Activated CD8-positive, alpha-beta memory T cell treated with anti-CD3 and anti-CD28 coated beads, Interleukin-2, amount 50 U/mL, for 4 hours (primary cell): ENCODE measurements at regions not wholly inside any gene's neighbourhood (a gene's known extent, or its start where the extent isn't known, plus 50 kb on each side); places are given as distances from the start of the nearest gene placed in this dataset.

Experiments
- DNase-seq: peaks from one replicate; pipeline ENCODE4 v3.0.0-alpha.2; 2020

DNA sequence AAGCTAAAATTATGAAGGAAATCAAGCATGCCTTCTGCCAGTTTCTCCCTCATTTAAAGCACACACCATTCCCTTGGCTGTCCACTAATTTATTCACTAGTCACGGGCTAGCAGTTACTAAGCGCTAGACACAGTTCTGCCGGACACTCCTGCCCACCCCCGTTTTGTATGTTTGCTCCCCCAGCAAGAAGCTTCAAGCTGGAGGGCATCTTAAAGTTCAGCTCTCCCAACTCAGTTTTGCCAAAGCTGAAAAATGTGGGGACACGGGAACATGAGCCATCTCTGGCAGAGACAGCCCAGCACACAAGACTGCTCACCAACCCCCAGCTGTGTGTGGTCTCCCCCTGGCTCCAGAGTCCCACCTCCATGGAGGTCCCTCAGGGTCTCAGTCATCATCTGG lies 263.6 kb downstream of the BRD1 start:
- no peak for DNase-seq

- no peak for DNase-seq
Observed at GRCh38 chr22:49562685-49563249, 264.9 kb downstream of the BRD1 start.

GRCh38 chr22:49561976-49562375 lies 265.7 kb downstream of the BRD1 start:
- DNase-seq = no peak

DNA sequence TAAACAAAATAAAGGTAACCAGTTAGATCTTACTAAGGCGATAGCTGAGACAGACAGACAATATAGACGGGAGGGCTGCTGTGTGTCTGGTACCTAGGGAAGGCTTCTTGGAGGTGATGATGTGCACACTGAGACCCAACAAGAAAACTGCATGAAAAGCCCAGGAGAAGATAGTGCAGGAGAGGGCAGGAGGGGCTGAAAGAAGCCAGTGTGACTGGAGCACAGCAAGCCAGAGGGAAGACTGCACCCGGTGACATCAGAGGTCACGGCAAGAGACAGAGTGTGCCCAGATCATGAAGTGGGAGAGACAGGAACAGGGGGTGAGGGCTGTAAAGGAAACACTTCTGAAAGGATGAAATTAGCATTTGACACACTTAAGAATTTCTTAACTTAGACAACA lies 266.3 kb downstream of the BRD1 start:
- no peak for DNase-seq

DNA sequence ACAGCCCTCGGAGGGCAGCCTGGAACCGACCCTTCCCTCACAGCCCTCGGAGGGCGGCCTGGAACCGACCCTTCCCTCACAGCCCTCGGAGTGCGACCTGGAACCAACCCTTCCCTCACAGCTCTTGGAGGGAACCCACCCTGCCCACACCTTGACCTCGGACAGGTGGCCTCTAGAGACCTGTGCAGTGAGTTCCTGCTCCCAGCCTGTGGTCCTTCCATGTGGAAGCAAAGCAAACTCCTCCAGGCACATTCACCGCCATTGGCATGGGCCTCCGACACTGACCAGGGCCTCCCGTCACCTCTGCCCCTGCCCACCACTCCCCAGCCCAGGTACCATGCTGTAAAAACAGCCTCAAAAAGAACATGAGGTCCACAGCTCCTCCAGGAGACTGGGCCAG lies 272.1 kb downstream of the BRD1 start:
- no peak for DNase-seq

GRCh38 chr22:49554741-49555140 lies 272.9 kb downstream of the BRD1 start:
- no peak for DNase-seq

- DNase-seq = no peak
Observed at GRCh38 chr22:49554296-49554625, 273.4 kb downstream of the BRD1 start.

- DNase-seq = no peak
Observed at GRCh38 chr22:49553518-49554295, 274.0 kb downstream of the BRD1 start.

- no peak for DNase-seq
Observed at GRCh38 chr22:49553076-49553475, 274.6 kb downstream of the BRD1 start.

- no peak for DNase-seq
Observed at GRCh38 chr22:49551897-49552614, 275.6 kb downstream of the BRD1 start.

GRCh38 chr22:49551446-49551845 lies 276.2 kb downstream of the BRD1 start:
- no peak for DNase-seq

DNA sequence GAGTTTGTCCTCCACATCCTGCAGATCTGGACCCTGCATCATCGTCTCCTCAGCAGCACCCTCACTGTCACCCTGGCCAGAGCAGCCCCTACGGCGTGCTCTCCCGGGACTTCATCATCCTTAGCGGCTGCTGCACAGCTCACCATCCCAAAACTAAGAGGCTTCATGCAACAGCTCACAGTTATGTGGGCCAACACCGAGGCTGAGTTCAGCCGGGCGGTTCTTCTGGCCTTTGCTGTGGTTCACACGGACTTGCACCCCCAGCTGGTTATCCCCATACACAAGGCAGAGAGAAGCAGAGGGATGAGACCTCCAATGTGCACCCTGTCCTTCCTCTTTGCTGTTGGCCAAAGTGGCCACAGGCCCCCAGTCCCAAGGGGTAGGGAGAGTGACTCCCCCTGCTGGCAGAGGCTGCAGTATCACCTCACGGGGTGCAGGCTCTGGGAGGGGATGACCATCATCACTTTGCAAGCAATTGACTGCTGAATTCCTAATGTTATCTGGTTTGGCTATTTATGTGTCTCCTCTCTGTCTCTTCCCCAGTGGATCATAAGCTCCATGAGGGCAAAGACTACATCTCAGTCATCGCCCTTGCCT lies 276.8 kb downstream of the BRD1 start:
- DNase-seq = no peak

- DNase-seq = no peak
Observed at GRCh38 chr22:49550141-49550430, 277.6 kb downstream of the BRD1 start.

- DNase-seq = no peak
Observed at GRCh38 chr22:49549256-49550140, 278.2 kb downstream of the BRD1 start.

GRCh38 chr22:49548356-49549202 lies 279.1 kb downstream of the BRD1 start:
- DNase-seq = no peak

DNA sequence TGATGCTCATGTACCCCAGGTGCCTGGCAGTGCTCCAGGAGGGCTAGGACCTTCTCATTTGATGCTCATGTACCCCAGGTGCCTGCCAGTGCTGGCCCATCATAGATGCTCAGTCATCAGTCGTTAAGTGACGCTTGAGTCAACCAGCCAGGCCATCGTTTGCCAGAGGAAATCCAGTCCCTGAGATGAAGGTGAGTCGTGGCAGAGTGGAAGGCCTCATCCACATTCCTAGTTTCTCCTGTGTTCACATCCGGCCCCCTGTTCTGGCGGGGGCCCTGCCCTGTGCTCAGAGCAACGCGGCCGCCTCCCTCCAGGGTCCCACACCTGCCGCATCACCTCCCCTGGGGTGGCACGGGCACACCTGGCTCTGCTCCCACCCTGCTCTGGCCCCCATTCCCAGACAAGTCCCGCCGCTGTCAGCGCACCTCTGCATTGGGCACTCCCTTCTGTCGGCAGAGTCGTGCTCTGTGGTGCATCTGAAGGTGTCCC lies 279.9 kb downstream of the BRD1 start:
- DNase-seq = no peak

GRCh38 chr22:49546811-49547585 lies 280.7 kb downstream of the BRD1 start:
- no peak for DNase-seq

- DNase-seq = no peak
Observed at GRCh38 chr22:49545606-49546005, 282.1 kb downstream of the BRD1 start.

DNA sequence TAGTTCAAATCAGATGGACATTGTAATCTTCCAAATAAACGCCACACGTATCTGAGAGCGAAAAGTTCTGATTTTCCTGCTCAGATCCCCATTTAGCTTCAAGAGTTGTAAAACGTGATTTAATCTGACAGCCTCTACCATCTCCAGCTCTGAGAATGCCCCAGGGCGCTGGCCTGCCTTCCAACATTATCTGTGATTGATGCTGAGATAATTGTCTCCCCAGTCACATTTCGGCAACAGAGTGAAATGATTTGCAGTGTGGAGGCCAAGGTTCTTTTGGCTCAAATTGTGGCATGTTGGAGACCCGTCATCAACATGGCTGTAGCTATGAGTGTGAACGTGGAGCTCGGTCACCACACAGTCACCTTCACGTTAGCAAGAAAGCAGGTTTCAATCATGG lies 283.4 kb downstream of the BRD1 start:
- no peak for DNase-seq

DNA sequence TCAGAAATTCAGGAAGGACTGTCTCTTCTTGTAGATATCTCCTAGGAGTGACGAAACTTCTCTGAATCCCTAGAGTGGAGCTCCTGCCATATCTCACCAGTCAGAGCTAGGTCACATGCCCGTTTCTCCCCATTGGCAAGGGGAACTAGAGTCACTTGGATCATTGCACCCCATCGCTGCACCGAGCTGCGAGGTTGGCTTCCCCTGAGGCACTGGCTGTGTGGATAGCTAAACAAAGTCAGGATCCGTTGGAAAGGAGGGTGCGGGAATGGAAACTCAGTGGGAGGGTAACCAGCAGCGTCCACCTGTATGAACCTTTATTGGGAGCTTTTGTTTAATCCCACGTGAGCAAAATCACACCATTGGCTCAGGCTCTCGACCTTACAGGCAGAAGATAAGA lies 283.8 kb downstream of the BRD1 start:
- no peak for DNase-seq

DNA sequence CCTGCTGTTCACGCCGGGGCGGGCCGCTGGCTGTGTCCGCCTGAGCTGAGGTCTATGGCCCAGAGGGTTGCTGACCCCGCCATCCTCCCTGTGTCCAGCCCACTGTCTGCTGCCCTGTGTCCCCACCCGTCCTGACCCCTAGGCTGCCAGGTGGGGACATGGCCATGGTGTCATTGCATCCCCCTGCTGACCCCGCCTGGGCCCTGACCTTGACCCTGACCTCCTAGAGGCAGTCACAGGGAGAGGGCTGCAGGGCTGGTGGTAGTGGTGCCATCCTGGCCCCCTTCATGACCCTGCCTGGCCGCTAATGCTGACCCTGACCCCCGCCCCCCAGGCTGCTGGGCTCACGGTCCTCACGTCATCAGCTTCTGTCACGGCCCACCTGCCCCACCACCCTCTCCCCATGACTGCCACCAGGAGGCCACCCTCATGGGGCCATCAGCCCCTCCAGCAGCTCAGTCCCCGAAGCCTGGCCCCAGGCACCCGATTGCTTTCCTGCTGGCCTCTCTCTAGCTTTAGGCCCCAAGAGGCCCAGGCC lies 285.9 kb downstream of the BRD1 start:
- no peak for DNase-seq
